OCI-LY3 (cell line): ENCODE measurements at regions not wholly inside any gene's neighbourhood (a gene's known extent, or its start where the extent isn't known, plus 50 kb on each side); places are given as distances from the start of the nearest gene placed in this dataset.

ENCODE experiments used
- CTCF ChIP-seq: fragments of 200-600, 300-600 bp; sonication (generic); IDR thresholded peaks from 2 replicates; pipeline ENCODE4 v1.5.1; 2014; ENCODE audit warnings: antibody characterized with exemption, low read length, low read depth
- EZH2phosphoT487 ChIP-seq: fragments of 200-600 bp; shearing (Covaris generic); IDR thresholded peaks from 2 replicates; pipeline ENCODE4 v1.6.1; 2018; ENCODE audit warnings: antibody characterized with exemption, mixed run types, low read depth

- TF ChIP-seq CTCF (no peak), EZH2phosphoT487 (no peak)
These were observed 494.0 kb downstream of the LIG4 start for GRCh38 chr13:107721125-107721869.
